ENCODE measurements at regions not wholly inside any gene's neighbourhood (a gene's known extent, or its start where the extent isn't known, plus 50 kb on each side); places are given as distances from the start of the nearest gene placed in this dataset.
A peak's percentile ranks its signal among the peaks of the same experiment; 100 is the strongest.

- no peak overlapping the region for H3K27ac Mint-ChIP-seq
- no peak for TF ChIP-seq IRF2 (CRISPR knock-in tag; IDR thresholded peaks at IDR 0.05; ENCODE audit: borderline replicate concordance, low read depth)
- TF ChIP-seq, protein P1, sequence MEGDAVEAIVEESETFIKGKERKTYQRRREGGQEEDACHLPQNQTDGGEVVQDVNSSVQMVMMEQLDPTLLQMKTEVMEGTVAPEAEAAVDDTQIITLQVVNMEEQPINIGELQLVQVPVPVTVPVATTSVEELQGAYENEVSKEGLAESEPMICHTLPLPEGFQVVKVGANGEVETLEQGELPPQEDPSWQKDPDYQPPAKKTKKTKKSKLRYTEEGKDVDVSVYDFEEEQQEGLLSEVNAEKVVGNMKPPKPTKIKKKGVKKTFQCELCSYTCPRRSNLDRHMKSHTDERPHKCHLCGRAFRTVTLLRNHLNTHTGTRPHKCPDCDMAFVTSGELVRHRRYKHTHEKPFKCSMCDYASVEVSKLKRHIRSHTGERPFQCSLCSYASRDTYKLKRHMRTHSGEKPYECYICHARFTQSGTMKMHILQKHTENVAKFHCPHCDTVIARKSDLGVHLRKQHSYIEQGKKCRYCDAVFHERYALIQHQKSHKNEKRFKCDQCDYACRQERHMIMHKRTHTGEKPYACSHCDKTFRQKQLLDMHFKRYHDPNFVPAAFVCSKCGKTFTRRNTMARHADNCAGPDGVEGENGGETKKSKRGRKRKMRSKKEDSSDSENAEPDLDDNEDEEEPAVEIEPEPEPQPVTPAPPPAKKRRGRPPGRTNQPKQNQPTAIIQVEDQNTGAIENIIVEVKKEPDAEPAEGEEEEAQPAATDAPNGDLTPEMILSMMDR (IDR thresholded peaks at IDR 0.05), result 0 out of 2 replicates have a peak, but pooled peaks have one; percentile 33
- 0 out of 2 replicates have a peak, but pooled peaks have one; percentile 3 for TF ChIP-seq ZNF423 (CRISPR knock-in tag; IDR thresholded peaks at IDR 0.05)
- 0 out of 2 replicates have a peak, but pooled peaks have one; percentile 22 for TF ChIP-seq ZNF281 (CRISPR knock-in tag; IDR thresholded peaks at IDR 0.05)
- TF ChIP-seq, protein P2, sequence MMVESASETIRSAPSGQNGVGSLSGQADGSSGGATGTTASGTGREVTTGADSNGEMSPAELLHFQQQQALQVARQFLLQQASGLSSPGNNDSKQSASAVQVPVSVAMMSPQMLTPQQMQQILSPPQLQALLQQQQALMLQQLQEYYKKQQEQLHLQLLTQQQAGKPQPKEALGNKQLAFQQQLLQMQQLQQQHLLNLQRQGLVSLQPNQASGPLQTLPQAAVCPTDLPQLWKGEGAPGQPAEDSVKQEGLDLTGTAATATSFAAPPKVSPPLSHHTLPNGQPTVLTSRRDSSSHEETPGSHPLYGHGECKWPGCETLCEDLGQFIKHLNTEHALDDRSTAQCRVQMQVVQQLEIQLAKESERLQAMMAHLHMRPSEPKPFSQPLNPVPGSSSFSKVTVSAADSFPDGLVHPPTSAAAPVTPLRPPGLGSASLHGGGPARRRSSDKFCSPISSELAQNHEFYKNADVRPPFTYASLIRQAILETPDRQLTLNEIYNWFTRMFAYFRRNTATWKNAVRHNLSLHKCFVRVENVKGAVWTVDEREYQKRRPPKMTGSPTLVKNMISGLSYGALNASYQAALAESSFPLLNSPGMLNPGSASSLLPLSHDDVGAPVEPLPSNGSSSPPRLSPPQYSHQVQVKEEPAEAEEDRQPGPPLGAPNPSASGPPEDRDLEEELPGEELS (CRISPR knock-in tag; IDR thresholded peaks at IDR 0.05), result no peak
- TF ChIP-seq HMGXB4 (CRISPR knock-in tag; IDR thresholded peaks at IDR 0.05), result peak; percentile 32; the same call in 1 of the 2 replicates
- H3K9me3 Mint-ChIP-seq, result peaks cover 10% of the 10 kb centered on the region
- ATAC-seq (peak; percentile 99), DNase-seq (ENCODE audit: low spot score) (peak; percentile 79)
- H3K4me1 Mint-ChIP-seq, result peaks cover 5% of the 10 kb centered on the region; the same call in 1 of the 2 replicates
- ChIA-PET POLR2A (interaction anchor here (0.6 kb wide), 1 partner anchor 260 kb away, joined by 4 read pairs; no protein-coding TSS in a partner anchor), CTCF (interaction anchor here (1.0 kb wide), 2 partner anchors 203 to 399 kb away, joined by 3 read pairs; no protein-coding TSS in a partner anchor)
- peaks cover 12% of the 10 kb centered on the region for H3K27me3 Mint-ChIP-seq (ENCODE audit: low read depth)
- H3K4me3 Mint-ChIP-seq, result peak overlapping the region; percentile 63
- H3K36me3 Mint-ChIP-seq, result peaks cover 7% of the 10 kb centered on the region; the same call in 1 of the 2 replicates
Measured at GRCh38 chr17:55845385-55845784, 94.5 kb downstream of the PCTP start.

DNA sequence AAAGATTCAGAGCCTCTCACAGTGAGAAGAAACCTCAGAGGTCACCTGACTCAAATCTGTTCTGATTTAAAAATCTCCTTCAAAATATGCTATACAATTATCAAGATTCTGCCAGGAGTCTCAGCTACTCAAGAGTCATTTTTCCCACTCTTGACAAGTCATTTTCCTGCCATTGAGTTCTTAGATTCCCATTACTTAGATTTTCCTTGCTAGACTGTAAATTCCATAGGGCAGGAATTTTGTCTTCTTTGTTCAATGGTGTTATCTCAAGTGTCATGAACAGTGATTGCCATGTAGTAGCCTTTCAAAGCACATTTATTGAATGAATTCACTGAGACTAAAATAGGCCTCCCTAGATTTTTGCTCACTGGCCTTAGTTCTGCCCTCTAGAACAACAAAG lies 95.9 kb downstream of the PCTP start:
- POLR2A ChIA-PET, result no interaction called here
- peaks cover 5% of the 10 kb centered on the region; the same call in 1 of the 2 replicates for H3K4me1 Mint-ChIP-seq
- CTCF ChIA-PET, result no interaction called here
- no peak overlapping the region for H3K4me3 Mint-ChIP-seq
- H3K27me3 Mint-ChIP-seq (ENCODE audit: low read depth), result peaks cover 12% of the 10 kb centered on the region
- no peak overlapping the region for H3K27ac Mint-ChIP-seq
- DNase-seq (ENCODE audit: low spot score) (no peak), ATAC-seq (no peak)
- peaks cover 7% of the 10 kb centered on the region; the same call in 1 of the 2 replicates for H3K36me3 Mint-ChIP-seq
- peaks cover 10% of the 10 kb centered on the region for H3K9me3 Mint-ChIP-seq
- TF ChIP-seq, protein P3, sequence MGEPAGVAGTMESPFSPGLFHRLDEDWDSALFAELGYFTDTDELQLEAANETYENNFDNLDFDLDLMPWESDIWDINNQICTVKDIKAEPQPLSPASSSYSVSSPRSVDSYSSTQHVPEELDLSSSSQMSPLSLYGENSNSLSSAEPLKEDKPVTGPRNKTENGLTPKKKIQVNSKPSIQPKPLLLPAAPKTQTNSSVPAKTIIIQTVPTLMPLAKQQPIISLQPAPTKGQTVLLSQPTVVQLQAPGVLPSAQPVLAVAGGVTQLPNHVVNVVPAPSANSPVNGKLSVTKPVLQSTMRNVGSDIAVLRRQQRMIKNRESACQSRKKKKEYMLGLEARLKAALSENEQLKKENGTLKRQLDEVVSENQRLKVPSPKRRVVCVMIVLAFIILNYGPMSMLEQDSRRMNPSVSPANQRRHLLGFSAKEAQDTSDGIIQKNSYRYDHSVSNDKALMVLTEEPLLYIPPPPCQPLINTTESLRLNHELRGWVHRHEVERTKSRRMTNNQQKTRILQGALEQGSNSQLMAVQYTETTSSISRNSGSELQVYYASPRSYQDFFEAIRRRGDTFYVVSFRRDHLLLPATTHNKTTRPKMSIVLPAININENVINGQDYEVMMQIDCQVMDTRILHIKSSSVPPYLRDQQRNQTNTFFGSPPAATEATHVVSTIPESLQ (CRISPR knock-in tag; IDR thresholded peaks at IDR 0.05), result no peak
- TF ChIP-seq STAT6 (CRISPR knock-in tag; conservative IDR thresholded peaks at IDR 0.05; ENCODE audit: low read depth) (no peak), ERG (CRISPR knock-in tag; IDR thresholded peaks at IDR 0.05) (no peak), KAT7 (CRISPR knock-in tag; IDR thresholded peaks at IDR 0.05; ENCODE audit: borderline replicate concordance) (no peak), MXD4 (CRISPR knock-in tag; IDR thresholded peaks at IDR 0.05; ENCODE audit: borderline replicate concordance) (no peak), ZNF263 (CRISPR knock-in tag; IDR thresholded peaks at IDR 0.05; ENCODE audit: low read depth) (no peak)
- TF ChIP-seq, protein P4, sequence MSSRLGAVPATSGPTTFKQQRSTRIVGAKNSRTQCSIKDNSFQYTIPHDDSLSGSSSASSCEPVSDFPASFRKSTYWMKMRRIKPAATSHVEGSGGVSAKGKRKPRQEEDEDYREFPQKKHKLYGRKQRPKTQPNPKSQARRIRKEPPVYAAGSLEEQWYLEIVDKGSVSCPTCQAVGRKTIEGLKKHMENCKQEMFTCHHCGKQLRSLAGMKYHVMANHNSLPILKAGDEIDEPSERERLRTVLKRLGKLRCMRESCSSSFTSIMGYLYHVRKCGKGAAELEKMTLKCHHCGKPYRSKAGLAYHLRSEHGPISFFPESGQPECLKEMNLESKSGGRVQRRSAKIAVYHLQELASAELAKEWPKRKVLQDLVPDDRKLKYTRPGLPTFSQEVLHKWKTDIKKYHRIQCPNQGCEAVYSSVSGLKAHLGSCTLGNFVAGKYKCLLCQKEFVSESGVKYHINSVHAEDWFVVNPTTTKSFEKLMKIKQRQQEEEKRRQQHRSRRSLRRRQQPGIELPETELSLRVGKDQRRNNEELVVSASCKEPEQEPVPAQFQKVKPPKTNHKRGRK (CRISPR knock-in tag; IDR thresholded peaks at IDR 0.05; ENCODE audit: borderline replicate concordance), result no peak
